ENCODE measurements at regions not wholly inside any gene's neighbourhood (a gene's known extent, or its start where the extent isn't known, plus 50 kb on each side); places are given as distances from the start of the nearest gene placed in this dataset.

- TF ChIP-seq CTCF (IDR thresholded peaks at IDR 0.05 in 4 of 5, conservative IDR thresholded peaks at IDR 0.05 in 1 of 5) (no peak), POLR2A (IDR thresholded peaks at IDR 0.05) (no peak)
Measured at GRCh38 chr12:126776026-126776655, 1490.8 kb upstream of the TMEM132C start.

Measured in gastrocnemius medialis (tissue), 4 donors.